T-helper 22 cell (primary cell): ENCODE measurements at regions not wholly inside any gene's neighbourhood (a gene's known extent, or its start where the extent isn't known, plus 50 kb on each side); places are given as distances from the start of the nearest gene placed in this dataset.
"Not testable (repeated sequence)": the region's sequence is repeated elsewhere in the genome, so short reads cannot be mapped to it uniquely, and the experiment has no call there.

Experiments used
- DNase-seq: peaks from one replicate; pipeline ENCODE4 v3.0.0-alpha.2; 2020; ENCODE audit warnings: low read depth

GRCh38 chr18:59038295-59039039, 101.2 kb upstream of the SEC11C start:
- DNase-seq: no peak

DNA sequence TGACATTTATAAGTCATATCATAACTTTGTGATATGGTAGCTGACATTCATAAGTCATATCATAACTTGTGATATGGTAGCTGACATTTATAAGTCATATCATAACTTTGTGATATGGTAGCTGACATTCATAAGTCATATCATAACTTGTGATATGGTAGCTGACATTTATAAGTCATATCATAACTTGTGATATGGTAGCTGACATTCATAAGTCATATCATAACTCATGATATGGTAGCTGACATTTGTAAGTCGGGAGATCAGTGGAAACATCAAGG, 100.7 kb upstream of the SEC11C start:
- DNase-seq: not testable (repeated sequence)

DNA sequence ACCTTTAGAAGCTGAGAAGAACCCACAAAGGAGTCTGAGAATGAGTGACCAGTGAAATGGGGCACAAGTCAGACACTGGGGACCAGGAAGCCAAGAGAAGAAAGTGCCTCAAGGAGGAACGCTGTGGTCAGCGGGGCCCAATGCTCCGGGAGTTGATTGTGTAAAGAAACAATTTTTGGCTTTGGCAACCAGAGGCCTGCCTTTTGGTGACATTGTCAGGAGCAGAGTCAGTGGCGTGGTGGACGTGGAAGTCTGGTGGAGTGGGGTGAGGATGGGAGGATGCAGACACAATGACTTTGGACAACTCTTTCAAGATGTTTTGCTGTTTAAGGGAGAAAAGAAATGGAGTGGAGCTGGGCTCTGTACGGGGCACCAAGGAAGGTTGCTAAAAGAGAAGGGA, 100.2 kb upstream of the SEC11C start:
- DNase-seq: no peak

- DNase-seq: no peak
Measured at GRCh38 chr18:59040770-59041148, 98.9 kb upstream of the SEC11C start.

DNA sequence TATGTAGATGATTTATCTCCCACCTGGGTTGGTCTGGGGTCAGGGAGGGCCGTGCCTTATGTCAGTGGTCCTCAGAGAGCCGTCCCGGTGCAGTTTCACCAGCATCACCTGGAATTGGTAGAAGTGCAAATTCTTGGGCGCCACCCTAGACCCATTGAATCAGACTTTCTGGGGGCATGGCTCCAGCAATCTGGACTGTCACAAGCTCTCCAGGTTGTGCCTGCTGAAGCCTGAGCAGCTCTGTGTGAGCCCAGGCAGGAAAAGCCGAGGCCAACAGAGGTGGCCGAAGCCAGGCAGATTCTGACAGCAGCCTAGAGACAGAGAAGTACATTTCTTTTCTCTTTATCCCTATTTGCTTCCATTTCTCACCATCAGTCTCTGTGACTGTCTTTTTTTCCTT, 98.4 kb upstream of the SEC11C start:
- DNase-seq: no peak

- no peak for DNase-seq
Measured at GRCh38 chr18:59041819-59042815, 97.6 kb upstream of the SEC11C start.

GRCh38 chr18:59044855-59045254, 94.8 kb upstream of the SEC11C start:
- DNase-seq: no peak

- no peak for DNase-seq
Measured at GRCh38 chr18:59047321-59048047, 92.2 kb upstream of the SEC11C start.

- DNase-seq: no peak
Measured at GRCh38 chr18:59048048-59048363, 91.7 kb upstream of the SEC11C start.

- DNase-seq: no peak
Measured at GRCh38 chr18:59048378-59048777, 91.3 kb upstream of the SEC11C start.

DNA sequence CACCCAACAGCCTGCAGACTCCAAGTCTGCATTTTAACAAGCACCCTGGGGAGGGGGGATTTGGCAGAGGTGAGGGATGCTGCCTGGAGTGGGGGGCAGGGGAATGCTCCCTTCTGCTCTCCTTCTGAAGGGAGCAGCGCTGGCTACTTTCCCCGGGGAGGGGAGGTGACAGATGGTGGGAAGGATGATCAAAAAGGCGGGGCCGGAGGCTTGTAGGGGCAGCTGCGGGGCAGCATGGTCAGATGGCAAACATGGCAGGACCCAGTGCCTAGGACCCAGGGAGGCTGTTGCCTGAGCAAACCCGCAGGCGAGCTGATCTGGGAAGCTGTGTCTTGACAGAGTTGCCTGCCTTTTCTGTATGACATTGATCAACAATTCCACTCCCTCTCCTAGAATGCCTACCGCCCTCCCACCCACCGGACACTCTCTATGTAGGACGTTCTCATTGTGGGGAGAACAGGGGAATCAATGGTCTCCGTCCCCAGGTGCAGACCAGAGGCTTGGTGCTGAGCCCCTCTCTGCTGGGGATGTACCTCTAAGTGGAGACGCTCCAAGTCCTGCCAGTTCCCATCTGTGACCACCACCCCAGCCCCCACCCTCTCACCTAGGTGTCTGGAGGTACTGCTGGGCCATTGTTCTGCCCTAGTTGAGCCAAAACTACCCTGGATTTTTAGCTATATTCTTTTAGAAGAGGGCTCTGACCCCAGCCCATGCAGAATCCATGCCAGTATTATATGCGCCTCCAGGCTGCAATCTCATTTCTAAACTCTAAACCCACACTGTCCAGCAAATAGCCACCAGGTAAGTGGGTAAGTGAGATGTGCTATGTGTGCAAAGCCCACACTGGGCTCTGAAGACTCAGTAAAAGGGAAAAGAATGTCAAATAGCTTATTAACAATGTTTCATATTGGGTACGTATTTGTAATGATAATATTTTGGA, 89.7 kb upstream of the SEC11C start:
- no peak for DNase-seq

DNA sequence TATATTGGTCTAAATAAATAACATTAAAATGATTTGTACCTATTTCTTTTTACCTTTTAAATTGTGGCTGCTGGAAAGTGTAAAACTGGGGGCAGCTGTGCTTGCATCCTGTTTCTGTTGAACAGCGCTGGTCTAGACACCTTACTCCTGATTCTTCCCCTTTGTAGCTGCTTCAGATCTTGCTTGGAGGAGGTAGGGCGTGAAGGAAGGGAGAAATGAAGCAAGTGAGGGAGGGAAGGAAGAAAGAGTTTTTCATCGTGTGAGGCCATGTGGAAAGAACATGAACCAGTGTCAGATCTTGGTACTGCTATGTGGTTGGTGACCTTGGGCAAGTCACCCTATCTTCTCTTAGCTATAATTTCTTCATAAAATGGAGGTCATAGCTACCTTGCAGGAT, 89.0 kb upstream of the SEC11C start:
- no peak for DNase-seq

DNA sequence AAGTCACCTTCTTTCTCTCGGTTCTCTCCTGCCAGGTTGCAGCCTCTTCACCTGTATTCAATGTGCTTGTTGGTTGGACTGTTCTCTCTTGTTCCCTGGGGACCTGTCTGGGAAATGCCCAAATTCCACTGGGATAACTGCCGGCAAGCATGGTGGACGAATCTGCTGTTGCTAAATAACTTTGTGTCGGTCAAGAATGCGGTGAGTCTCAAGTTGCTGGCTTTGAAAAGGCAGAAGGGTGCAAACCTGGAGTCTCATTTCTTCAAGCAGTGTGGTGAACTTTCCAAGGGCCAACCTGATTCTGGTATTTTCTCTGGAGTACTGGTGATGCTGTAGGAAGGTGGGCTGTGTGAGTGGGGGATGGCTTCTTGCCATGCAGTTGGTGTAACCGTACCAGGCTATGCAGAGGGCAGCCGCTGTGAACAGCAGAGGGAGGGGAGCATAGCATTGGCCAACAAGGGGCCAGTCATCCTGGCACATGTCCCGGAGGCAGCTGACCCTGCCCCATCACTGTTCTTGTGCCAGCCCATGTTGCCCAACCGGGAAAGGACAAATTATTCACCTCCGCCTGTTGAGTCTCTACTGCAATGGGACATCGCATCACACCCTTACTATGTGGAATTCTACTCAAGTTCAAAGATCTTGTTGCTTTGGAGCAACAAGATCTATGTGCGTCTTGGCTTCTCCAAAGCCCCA, 88.1 kb upstream of the SEC11C start:
- DNase-seq: no peak

DNA sequence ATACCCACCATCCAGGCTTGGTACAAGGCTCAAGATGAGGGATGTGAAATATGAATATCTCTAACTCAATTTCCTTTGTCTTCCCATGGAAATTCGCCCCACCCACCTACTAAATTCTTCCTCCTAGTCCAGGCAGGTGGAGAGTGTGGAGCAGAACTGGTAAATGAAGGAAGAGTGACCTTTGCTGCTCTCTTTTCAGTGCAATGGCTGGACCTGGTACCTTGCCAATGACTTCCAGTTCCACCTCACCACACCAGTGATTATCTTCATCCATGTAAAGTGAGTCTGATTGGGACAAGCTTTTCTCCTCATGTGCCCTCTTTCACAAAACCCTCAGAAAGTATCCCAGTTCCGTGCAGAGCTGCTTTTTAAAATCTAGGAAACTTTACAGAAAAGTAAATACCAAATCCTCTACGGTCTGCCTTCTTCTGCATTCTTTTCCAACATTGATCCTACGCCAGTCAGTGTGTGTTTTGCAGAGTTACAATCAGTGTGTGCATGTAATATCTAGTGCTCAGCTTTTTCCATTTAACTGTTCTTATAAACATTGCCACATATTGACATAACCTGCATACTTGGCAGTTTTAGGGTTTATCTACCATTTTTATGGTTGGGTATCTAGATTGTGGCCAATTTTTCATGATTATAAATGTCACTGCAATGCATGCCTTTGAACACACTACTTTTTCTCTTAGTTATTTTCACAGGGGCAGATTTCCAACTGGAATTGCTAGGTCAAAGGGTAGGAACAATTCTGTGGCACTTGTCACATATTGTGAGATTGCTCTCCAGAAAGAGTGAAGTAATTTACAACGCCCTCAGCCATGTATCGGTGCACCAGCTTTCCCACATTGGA, 86.5 kb upstream of the SEC11C start:
- DNase-seq: no peak

- DNase-seq: no peak
Measured at GRCh38 chr18:59054496-59055287, 85.0 kb upstream of the SEC11C start.

DNA sequence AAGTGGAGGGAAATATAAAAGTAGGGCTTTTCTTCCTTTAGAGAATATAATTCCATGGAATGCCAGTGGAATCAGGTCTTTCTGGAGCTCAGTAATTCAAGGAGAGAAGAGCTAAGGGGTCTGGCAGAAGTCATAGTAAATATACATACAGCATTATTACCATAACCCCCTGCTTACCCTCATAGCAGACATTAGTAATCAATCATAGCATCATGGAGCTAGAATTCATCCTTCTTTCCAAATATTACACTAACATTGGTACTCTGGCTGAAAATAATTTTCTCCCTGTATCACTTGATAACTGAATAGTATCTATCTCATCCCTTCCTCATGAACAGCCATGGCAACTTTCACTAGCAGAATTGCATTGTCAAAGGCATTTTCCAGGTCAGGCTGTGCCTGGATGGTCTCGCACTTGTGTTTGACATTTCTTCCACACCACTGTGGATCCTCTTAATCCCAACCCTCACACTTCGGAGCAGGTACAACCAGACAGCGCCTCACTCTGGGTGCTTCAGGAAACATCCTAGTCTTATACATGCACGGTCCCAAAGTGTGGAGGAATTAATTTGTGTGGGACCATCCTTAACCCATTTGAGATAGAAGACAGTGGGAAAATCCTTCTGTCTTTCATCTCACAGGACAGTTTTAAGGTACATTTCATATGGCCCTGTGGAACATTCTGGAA, 84.2 kb upstream of the SEC11C start:
- DNase-seq: no peak

DNA sequence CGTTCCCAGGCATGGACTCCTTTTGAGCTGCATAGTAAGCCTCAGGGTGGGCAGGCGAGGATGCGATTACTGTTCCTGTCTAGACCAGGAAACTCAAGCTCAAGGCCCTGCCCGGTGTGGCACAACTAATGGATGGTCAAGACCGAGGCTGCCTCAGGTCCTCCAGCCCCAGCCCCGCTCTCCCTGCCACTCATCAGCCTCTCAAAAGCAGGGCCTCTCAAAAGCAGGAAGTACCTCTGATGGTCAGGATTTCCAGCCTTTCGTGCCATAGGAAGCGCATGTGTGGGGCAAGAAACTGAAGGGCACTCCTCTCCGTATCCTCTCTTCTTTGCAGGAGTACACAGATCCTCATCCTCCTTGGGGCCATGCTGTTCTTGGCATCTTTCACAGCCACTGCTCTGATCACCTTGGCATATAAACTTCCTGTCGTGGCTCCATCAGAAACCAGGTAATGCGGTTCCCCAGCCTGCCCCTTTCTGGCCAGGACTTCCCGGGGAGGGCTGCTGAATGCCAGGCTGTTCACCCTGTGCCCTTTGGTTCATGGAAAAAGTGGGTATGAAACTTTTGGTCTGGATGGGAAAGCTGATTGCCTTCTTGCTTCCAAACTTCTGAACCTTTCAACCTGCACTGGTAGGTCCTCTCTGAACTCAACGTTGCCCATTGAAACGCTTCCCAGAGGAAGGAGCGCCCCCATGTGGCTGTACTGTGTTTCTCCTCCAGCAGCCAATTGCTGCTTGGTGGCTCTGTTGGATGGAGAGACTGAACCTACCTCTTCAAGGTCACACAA, 82.8 kb upstream of the SEC11C start:
- no peak for DNase-seq

- no peak for DNase-seq
Measured at GRCh38 chr18:59057493-59057795, 82.2 kb upstream of the SEC11C start.
